OCI-LY3 (cell line): ENCODE measurements at regions not wholly inside any gene's neighbourhood (a gene's known extent, or its start where the extent isn't known, plus 50 kb on each side); places are given as distances from the start of the nearest gene placed in this dataset.

Source experiments
- EZH2phosphoT487 ChIP-seq: fragments of 200-600 bp; shearing (Covaris generic); IDR thresholded peaks from 2 replicates; pipeline ENCODE4 v1.6.1; 2018; ENCODE audit warnings: antibody characterized with exemption, mixed run types, low read depth
- TF ChIP-seq, protein P1 (sequence below): fragments of 200-600, 300-600 bp; sonication (generic); IDR thresholded peaks from 2 replicates; pipeline ENCODE4 v1.5.1; 2014; ENCODE audit warnings: antibody characterized with exemption, low read length, low read depth

GRCh38 chr6:170087941-170088581, 202.8 kb downstream of the DLL1 start:
- TF ChIP-seq, protein P1, sequence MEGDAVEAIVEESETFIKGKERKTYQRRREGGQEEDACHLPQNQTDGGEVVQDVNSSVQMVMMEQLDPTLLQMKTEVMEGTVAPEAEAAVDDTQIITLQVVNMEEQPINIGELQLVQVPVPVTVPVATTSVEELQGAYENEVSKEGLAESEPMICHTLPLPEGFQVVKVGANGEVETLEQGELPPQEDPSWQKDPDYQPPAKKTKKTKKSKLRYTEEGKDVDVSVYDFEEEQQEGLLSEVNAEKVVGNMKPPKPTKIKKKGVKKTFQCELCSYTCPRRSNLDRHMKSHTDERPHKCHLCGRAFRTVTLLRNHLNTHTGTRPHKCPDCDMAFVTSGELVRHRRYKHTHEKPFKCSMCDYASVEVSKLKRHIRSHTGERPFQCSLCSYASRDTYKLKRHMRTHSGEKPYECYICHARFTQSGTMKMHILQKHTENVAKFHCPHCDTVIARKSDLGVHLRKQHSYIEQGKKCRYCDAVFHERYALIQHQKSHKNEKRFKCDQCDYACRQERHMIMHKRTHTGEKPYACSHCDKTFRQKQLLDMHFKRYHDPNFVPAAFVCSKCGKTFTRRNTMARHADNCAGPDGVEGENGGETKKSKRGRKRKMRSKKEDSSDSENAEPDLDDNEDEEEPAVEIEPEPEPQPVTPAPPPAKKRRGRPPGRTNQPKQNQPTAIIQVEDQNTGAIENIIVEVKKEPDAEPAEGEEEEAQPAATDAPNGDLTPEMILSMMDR, result no peak
- TF ChIP-seq EZH2phosphoT487, result no peak
